Small intestine (tissue), 7 donors: ENCODE measurements at regions not wholly inside any gene's neighbourhood (a gene's known extent, or its start where the extent isn't known, plus 50 kb on each side); places are given as distances from the start of the nearest gene placed in this dataset.

Source experiments
- DNase-seq, 2 donors: peaks; one replicate each; pipeline versions ENCODE4 v3.0.0 to v3.0.0-alpha.2; 2013
- FAIRE-seq: peaks from 2 replicates; lab custom pipeline; 2012; peaks lifted over from hg19 to GRCh38; lab: Jason Lieb, UNC
- H3K27ac ChIP-seq, 3 donors: one replicate each; pipeline ENCODE4 v1.5.1; 2013; ENCODE audit warnings: low read length in 2 of 3, mild to moderate bottlenecking in 2 of 3, control low read depth in 1 of 3, inconsistent platforms in 1 of 3, low read depth in 1 of 3, moderate library complexity in 1 of 3
- H3K27me3 ChIP-seq, 3 donors: one replicate each; pipeline ENCODE4 v1.6.1; 2013; ENCODE audit warnings: low read length in 3 of 3, inconsistent platforms in 1 of 3; ENCODE audit not compliant: control insufficient read depth in 3 of 3, insufficient read depth in 3 of 3
- H3K36me3 ChIP-seq, 3 donors: one replicate each; pipeline ENCODE4 v1.6.1; 2013; ENCODE audit warnings: low read length in 3 of 3, inconsistent platforms in 1 of 3, low read depth in 1 of 3, mild to moderate bottlenecking in 1 of 3, moderate library complexity in 1 of 3; ENCODE audit not compliant: control insufficient read depth in 3 of 3, insufficient read depth in 2 of 3
- H3K4me1 ChIP-seq, 3 donors: one replicate each; pipeline ENCODE4 v1.6.1; 2013; ENCODE audit warnings: low read length in 2 of 3, inconsistent platforms in 1 of 3, low read depth in 1 of 3, mild to moderate bottlenecking in 1 of 3, moderate library complexity in 1 of 3; ENCODE audit not compliant: control insufficient read depth in 3 of 3, insufficient read depth in 2 of 3
- H3K4me3 ChIP-seq, 3 donors: one replicate each; pipeline ENCODE4 v1.5.1; 2013; ENCODE audit warnings: low read length in 3 of 3, control low read depth in 1 of 3, inconsistent platforms in 1 of 3, low read depth in 1 of 3, mild to moderate bottlenecking in 1 of 3, moderate library complexity in 1 of 3
- H3K9me3 ChIP-seq, 2 donors: one replicate each; pipeline ENCODE4 v1.6.1; 2013; ENCODE audit warnings: low read depth in 1 of 2, low read length in 1 of 2; ENCODE audit not compliant: control insufficient read depth in 2 of 2, insufficient read depth in 1 of 2
- WGBS, 3 donors: extraction: QIAGEN DNeasy Blood & Tissue Kit; methylation state at CpG; one replicate each; pipeline ENCODE4 v1.1.7; 2013; 5-methylcytosine and 5-hydroxymethylcytosine counted together
- donor health status: healthy with polysubstance abuse.
- donor health status: control.
- donor health status: control.
- donor health status: Bipolar disorder and iron deficiency.
- donor health status: healthy.

DNA sequence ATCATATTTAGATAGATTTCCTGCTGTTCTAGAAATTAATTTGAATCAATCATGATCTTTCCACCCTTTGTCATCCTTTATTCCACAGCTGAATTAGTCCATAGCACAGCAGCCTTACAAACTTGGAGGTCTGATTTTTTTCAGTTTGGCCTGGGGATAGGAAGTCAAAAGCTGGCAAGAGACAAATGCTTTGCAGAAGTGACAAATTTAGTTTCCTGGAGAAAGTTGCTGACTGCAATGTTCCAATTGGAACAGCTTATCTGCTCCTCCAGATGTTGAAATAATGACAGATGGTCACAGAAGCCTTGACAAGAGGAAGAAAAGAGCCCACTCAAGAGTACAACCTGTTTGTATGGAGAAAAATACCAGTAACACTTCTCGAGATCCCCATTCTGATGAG lies 1276.1 kb upstream of the CDH8 start:
- Histone ChIP-seq H3K9me3 (no peaks in the 10 kb centered on the region), H3K36me3 (no peaks in the 10 kb centered on the region), H3K4me3 (no peak overlapping the region), H3K27ac (no peak overlapping the region), H3K4me1 (no peaks in the 10 kb centered on the region), H3K27me3 (no peaks in the 10 kb centered on the region)
- no peak for DNase-seq
- FAIRE-seq = no peak
- WGBS, 3 donors = 54 to 73% (median 72%) methylated on average over 1 of the region's 1 CpG

DNA sequence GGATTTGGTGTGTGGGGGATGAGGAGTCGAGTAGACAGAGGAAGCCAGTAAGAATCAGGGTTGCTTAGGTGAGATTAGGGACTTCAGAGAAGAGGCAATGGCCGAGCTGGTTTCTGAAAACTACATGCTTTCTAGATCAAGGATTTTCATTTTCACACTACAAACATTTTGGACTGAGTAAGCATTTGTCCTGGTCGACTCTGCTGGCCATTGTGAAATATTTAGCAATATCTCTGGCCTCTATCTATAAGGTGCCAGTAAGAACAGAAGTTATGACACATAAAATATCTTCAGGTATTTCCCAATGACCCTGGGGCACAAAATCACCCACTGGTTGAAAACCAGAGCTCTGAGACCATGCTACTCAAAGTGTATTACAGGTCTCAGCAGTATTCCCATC lies 1275.1 kb upstream of the CDH8 start:
- FAIRE-seq (no peak), DNase-seq (no peak)
- H3K4me3 ChIP-seq = no peak overlapping the region
- H3K27ac ChIP-seq = no peak overlapping the region
- no peaks in the 10 kb centered on the region for H3K27me3 ChIP-seq
- no peaks in the 10 kb centered on the region for H3K9me3 ChIP-seq
- no peaks in the 10 kb centered on the region for H3K36me3 ChIP-seq
- WGBS, 3 donors = 54 to 66% (median 60%) methylated on average over 3 of the region's 3 CpGs
- H3K4me1 ChIP-seq = no peaks in the 10 kb centered on the region

DNA sequence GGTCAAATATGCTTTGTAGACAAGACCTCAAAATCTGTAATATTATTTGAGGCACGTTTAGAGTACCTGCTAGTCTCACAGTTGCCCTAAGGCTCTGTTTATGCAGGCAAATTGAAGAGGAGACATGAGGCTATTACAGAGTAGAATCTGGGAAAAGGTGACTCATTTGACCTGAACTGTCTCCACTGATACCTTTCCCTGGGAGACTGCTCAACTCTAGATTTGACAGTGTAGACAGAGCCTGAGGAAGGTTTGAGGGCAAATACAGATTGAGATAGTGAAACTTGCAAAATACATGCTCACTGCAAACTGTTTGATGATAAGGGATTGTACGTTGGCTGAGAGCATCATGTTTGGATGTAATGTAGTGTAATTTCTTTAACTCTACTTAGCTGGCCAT lies 1266.6 kb upstream of the CDH8 start:
- Histone ChIP-seq H3K27me3 (no peaks in the 10 kb centered on the region), H3K9me3 (peaks cover 0 to 1% of the 10 kb centered on the region in 2 donors), H3K36me3 (no peaks in the 10 kb centered on the region), H3K4me3 (no peak overlapping the region), H3K4me1 (no peaks in the 10 kb centered on the region), H3K27ac (no peak overlapping the region)
- WGBS, 3 donors = 50 to 52% (median 50%) methylated on average over 2 of the region's 2 CpGs
- FAIRE-seq (no peak), DNase-seq (no peak)

DNA sequence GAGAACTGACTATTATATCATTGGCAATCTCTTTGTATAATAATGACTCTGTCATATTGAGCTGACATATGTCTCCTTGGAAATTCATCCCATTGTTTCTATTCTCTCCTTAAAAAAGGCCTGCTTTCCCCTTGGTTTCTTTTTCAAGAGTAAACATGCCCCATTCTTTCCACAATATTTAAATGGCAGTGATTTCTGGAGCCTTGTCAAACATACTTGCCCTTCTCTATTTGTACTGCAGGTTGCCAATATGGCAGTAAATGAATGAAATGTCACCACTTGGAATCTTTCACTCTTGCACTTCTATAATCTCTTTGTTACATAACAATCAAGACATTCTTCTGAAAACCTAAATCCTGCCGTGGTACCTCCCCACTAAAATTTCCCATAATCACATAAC lies 1265.1 kb upstream of the CDH8 start:
- no peaks in the 10 kb centered on the region for H3K4me1 ChIP-seq
- WGBS, 3 donors = 39 to 59% (median 56%) methylated on average over 1 of the region's 1 CpG
- H3K9me3 ChIP-seq = peaks cover 0 to 1% of the 10 kb centered on the region in 2 donors
- DNase-seq (no peak), FAIRE-seq (no peak)
- no peaks in the 10 kb centered on the region for H3K27me3 ChIP-seq
- H3K36me3 ChIP-seq = no peaks in the 10 kb centered on the region
- H3K27ac ChIP-seq = no peak overlapping the region
- no peak overlapping the region for H3K4me3 ChIP-seq

DNA sequence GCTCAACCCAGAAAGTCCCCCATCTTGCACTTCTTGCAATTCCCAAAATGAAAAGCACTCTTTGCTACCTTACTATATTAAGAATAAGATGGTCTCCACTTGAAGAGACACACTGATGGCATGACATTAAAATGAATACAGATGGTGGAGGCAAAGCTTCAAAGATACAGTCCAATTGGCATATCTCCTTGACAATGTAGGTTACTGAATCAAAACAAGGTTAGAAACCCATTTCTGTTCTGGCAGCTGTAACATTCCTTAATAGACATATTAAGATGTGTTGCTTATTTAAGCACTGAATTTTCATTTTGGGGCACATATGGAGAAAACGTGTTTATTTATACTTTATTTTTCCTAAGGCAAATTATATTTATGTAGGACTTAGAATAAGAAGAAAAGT lies 1262.8 kb upstream of the CDH8 start:
- Histone ChIP-seq H3K4me3 (no peak overlapping the region), H3K27ac (no peak overlapping the region), H3K4me1 (no peaks in the 10 kb centered on the region), H3K27me3 (no peaks in the 10 kb centered on the region), H3K36me3 (no peaks in the 10 kb centered on the region), H3K9me3 (peaks cover 0 to 1% of the 10 kb centered on the region in 2 donors)
- DNase-seq (no peak), FAIRE-seq (no peak)
- WGBS, 3 donors = 65 to 79% (median 68%) methylated on average over 1 of the region's 1 CpG

DNA sequence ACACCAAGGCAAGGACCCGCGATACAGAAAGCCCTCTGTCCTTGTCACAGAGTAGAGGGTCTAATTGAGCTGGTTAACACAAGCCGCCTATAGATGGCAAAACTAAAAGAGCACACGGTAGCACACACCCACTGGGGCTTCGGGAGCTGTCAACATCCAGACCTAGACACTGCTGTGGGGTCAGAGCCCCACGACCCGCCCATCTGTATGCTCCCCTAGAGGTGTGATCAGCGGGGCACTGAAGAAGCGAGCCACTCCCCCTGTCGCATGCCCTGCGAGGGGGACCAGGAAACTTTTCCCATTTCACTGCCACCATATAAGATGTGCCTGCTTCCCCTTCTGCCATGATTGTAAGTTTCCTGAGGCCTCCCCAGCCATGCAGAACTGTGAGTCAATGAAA lies 1255.8 kb upstream of the CDH8 start:
- H3K27me3 ChIP-seq = no peaks in the 10 kb centered on the region
- H3K4me3 ChIP-seq = no peak overlapping the region
- H3K27ac ChIP-seq = no peak overlapping the region
- no peak for DNase-seq
- H3K4me1 ChIP-seq = no peaks in the 10 kb centered on the region
- H3K36me3 ChIP-seq = no peaks in the 10 kb centered on the region
- WGBS, 3 donors = 89 to 92% (median 92%) methylated on average over 11 of the region's 11 CpGs
- no peaks in the 10 kb centered on the region for H3K9me3 ChIP-seq
- no peak for FAIRE-seq

DNA sequence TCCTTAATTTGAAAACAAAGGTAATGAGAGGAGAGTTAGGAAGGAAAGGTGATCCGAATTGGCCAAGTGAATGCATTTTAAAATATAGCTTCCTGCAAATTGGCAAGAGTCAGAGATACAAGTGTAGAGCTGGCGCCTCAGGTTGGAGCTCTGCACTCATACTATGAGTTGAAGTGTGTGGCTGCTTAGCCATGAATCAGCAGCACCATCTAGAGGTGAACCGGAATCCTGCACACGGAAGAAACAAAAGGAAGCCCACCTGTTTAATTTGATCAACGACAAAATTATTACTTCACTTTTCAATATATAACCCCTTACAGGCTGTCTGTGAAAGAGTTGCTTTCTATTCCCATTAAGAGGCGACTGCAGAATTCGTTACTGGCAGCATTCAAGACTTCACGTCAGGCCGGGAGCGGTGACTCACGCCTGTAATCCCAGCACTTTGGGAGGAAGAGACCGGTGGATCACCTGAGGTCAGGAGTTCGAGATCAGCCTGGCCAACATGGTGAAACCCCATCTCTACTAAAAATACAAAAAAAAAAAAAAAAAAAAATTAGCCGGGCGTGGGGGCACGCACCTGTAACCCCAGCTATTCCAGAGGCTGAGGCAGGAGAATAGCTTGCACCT lies 1253.7 kb upstream of the CDH8 start:
- Histone ChIP-seq H3K27me3 (no peaks in the 10 kb centered on the region), H3K9me3 (no peaks in the 10 kb centered on the region), H3K36me3 (no peaks in the 10 kb centered on the region), H3K27ac (no peak overlapping the region), H3K4me1 (no peaks in the 10 kb centered on the region), H3K4me3 (no peak overlapping the region)
- DNase-seq = peak; percentile 17 to 31
- no peak for FAIRE-seq
- WGBS, 3 donors = 36 to 49% (median 43%) methylated on average over 16 of the region's 16 CpGs

DNA sequence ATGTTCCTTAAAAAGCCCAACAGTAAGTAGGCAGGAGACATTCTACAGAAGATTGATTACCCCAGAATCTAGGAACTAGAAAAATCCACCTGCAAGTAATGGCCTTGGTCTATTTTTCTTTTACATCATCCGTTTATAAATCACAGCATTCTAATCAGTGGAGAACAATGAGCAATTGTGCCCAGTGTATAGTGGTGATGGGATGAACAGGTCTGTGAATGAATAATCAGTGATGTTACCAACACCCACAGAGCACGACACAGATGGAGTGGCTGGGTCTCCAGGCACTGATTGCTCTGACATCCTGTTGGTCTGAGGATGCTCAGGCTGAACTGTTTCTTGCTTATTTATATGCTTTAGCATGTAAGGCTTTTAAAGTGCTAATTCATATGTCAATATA lies 1251.2 kb upstream of the CDH8 start:
- no peak for FAIRE-seq

DNA sequence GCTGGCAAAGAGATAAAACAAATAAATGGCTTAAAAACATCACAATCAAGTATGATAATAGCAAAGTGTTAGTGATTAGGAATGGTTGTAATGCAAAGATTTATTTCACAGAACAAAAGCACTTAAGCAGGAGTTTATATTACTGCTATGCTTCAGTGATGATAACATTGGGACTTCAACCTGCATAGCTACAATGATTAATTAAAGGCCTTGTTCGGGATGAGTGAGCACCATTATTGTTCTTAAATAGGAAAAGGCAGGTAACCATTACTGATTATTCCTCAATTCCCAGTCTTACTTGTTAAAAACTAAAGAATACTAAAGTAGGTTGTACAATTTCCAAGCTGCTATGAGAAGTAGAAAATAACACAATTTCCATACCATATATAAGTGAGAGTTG lies 1247.5 kb upstream of the CDH8 start:
- no peak for FAIRE-seq
- 18 to 25% (median 23%) methylated on average over 1 of the region's 1 CpG for WGBS, 3 donors
- DNase-seq = no peak

More for the DNA sequence above, 1251.2 kb upstream of the CDH8 start:
- H3K9me3 ChIP-seq = no peaks in the 10 kb centered on the region
- H3K4me3 ChIP-seq = no peak overlapping the region
- WGBS, 3 donors = 15 to 39% (median 16%) methylated on average over 2 of the region's 2 CpGs
- H3K4me1 ChIP-seq = no peaks in the 10 kb centered on the region
- H3K27ac ChIP-seq = no peak overlapping the region
- H3K27me3 ChIP-seq = no peaks in the 10 kb centered on the region
- no peaks in the 10 kb centered on the region for H3K36me3 ChIP-seq
- DNase-seq = no peak

More for the DNA sequence above, 1247.5 kb upstream of the CDH8 start:
- H3K27ac ChIP-seq = no peak overlapping the region
- H3K4me3 ChIP-seq = no peak overlapping the region
- H3K4me1 ChIP-seq = no peaks in the 10 kb centered on the region
- no peaks in the 10 kb centered on the region for H3K9me3 ChIP-seq
- no peaks in the 10 kb centered on the region for H3K36me3 ChIP-seq
- no peaks in the 10 kb centered on the region for H3K27me3 ChIP-seq
